GM19239 (cell line): ENCODE measurements at regions not wholly inside any gene's neighbourhood (a gene's known extent, or its start where the extent isn't known, plus 50 kb on each side); places are given as distances from the start of the nearest gene placed in this dataset.
"Not testable (repeated sequence)": the region's sequence is repeated elsewhere in the genome, so short reads cannot be mapped to it uniquely, and the experiment has no call there.

Experiments used
- DNase-seq: peaks from one replicate; pipeline ENCODE4 v3.0.0; 2011; ENCODE audit warnings: low spot score; ENCODE audit not compliant: insufficient read length
- FAIRE-seq: peaks from 2 replicates; lab custom pipeline; 2011; peaks lifted over from hg19 to GRCh38; lab: Jason Lieb, UNC

DNA sequence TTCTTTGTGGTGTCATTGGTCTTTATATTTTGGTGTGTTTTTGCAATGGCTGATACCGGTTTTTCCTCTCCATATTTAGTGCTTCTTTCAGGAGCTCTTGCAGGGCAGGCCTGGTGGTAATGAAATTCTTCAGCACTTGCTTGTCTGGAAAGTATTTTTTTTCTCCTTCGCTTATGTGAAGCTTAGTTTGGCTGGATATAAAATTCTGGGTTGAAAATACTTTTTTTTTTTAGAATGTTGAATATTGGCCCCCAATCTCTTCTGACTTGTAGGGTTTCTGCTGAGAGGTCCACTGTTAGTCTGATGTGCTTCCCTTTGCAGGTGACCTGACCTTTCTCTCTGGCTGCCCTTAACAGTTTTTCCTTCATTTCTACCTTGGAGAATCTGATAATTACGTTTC, 82.7 kb downstream of the XCL2 start:
- not testable (repeated sequence) for DNase-seq, FAIRE-seq

- FAIRE-seq, DNase-seq: not testable (repeated sequence)
These were observed 86.5 kb downstream of the XCL2 start for GRCh38 chr1:168457296-168457695.

- FAIRE-seq, result no peak
These were observed 88.0 kb downstream of the XCL2 start for GRCh38 chr1:168455764-168456163.

DNA sequence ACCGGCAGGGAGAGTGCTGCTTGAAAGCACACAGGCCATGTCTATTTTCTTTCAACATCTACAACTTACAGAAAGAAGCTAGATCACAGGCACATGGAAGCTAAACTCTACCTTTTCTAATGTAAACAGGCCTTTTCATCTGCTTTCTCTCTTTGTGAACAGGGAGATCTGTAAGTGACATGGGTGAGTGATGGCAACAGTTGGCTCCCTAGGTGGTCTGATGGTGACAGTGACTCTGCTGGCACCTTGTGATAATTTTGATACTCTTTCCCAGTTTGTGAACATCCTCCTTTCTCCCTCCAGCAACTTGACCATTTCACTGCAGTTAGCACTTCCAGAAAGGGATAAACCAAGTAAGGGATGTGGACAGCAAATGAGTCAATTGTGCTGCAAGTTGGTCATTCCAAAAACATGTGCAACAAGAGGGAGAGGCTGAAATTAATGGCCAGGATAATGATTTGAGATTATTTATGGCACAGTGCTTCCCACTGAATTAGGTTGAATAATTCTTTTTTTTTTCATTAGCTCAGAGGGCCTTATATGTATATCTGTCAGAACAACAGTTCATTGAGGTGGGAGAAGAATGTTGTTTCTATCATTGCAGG, 89.5 kb downstream of the XCL2 start:
- DNase-seq (no peak), FAIRE-seq (peak; percentile 31)

More at GRCh38 chr1:168455764-168456163, 88.0 kb downstream of the XCL2 start:
- no peak for DNase-seq

GRCh38 chr1:168453056-168453455, 90.7 kb downstream of the XCL2 start:
- FAIRE-seq (no peak), DNase-seq (no peak)

GRCh38 chr1:168452329-168452728, 91.5 kb downstream of the XCL2 start:
- no peak for FAIRE-seq
- DNase-seq, result no peak

- FAIRE-seq, result no peak
- DNase-seq, result no peak
These were observed 95.9 kb downstream of the XCL2 start for GRCh38 chr1:168447871-168448270.

- FAIRE-seq, result no peak
- DNase-seq, result no peak
These were observed 97.7 kb downstream of the XCL2 start for GRCh38 chr1:168446081-168446480.

DNA sequence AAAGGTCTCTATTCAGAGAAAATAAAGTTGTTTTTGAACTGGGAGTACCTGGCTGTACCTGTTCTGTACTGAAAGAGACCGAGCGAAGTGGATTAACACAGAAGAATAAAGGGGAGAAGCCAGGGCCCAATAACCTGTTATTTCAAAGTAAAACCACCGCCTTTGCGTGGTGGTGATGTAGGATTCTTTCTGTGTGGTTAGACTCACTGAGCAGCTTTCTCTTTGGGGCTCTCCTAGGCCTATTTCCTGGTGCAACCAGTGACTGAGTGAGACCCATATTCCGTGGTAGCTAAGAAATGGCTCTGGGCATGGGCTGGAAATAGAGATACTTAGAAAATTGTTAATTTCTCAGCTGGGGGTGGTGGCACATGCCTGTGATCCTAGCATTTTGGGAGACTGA, 99.9 kb downstream of the XCL2 start:
- no peak for DNase-seq
- no peak for FAIRE-seq

DNA sequence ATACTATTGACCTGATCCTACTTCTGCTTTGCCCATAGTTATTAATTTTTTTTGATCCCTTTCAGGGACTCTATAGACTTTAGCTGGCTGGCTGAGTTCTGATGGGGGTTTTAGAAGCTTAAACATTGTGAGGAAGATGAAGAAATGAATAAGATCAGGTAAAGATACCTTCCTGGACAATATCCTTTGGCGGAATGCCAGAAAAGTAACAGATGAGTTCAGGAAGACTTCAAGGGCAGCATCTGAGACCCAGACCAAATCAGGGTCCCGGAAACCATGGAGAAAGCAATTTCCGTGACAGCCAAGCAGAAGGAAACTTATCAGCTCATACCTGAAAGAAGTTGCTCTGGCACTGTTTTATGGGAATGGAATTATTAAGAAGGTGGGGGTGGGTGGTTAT, 100.4 kb downstream of the XCL2 start:
- FAIRE-seq (no peak), DNase-seq (no peak)

GRCh38 chr1:168442931-168443330, 100.9 kb downstream of the XCL2 start:
- DNase-seq, result no peak
- FAIRE-seq, result no peak

DNA sequence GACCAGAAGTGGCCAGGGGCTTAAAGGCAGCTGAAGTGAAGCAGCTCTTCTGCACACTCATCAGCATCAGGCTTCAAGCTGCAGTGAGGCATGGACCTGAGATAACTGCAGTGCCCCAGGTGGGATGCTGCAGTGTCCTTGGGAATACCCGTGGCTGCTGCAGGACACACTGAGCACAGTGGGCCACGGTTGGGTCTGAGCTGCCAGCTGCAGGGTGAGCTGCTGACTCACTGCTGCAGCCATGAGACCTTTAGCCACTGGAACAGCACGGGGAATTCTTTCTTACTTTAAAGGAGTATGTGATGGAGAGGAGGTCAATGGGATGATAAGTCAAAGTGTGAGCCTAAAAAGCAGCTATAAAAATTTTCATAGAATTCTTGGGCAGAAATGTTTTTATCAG, 102.1 kb downstream of the XCL2 start:
- DNase-seq (no peak), FAIRE-seq (no peak)

GRCh38 chr1:168439456-168440375, 104.1 kb downstream of the XCL2 start:
- FAIRE-seq, result peak; percentile 94

GRCh38 chr1:168438626-168439025, 105.2 kb downstream of the XCL2 start:
- FAIRE-seq (no peak), DNase-seq (no peak)

More at GRCh38 chr1:168439456-168440375, 104.1 kb downstream of the XCL2 start:
- DNase-seq, result peak; percentile 49

DNA sequence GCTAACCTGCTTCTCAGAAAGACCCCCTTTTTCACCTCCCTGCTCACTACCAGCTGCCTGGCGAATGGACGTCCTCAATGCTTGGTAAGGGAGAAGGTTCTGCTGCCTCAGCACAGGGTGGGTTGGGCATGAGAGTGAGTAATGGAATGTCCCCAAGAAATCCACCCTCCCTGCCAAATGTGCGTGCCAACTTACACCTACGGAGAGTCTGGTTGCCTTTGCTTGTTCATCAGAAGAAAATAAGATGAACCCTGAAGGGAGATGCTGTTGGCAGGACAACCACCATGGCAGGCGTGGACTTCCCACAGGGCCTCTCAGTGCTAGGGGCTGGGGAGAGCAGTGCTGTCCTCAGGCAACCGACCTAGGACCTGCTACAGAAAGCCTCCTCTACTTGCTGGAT, 106.0 kb downstream of the XCL2 start:
- FAIRE-seq (no peak), DNase-seq (no peak)

- no peak for DNase-seq
- FAIRE-seq, result no peak
These were observed 108.4 kb downstream of the XCL2 start for GRCh38 chr1:168435439-168435838.

DNA sequence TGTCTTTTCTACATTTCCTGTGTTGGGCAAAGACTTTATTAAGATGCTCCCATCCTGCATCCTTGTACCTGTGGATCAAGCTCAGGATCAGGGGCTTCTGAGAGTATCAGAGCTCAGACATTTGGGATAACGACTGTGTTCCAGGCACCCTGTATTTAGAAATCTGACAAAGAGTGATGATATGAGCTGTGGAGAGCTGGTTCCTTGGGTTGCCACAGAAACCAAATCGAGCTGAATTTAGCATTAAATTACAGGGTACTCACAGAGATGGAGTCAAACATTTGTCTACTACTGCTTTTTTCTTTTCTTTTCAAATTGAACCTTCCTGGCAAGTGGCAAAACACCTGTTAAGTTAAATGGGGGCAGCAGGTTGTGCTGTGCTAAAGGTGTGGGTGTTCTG, 110.6 kb downstream of the XCL2 start:
- FAIRE-seq (no peak), DNase-seq (no peak)

DNA sequence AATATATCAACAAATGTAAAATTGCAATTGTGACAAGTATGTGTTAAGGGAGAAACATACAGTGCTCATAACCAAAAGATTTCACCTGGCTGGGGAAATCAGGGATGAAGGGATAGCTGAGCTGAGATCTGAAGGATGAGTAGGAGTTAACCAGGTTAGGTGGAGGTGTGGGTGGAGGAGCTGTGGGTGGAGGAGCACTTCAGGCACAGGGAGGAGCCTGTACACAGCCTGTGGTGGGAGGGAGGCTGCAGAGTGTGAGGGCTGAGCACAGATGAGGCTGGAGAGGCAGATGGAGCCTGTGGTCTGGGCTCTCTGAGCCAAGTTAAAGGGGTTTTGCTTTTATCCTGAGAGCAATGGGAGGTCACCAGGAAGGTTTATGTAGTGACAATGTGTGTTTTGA, 111.9 kb downstream of the XCL2 start:
- FAIRE-seq (no peak), DNase-seq (no peak)

GRCh38 chr1:168430321-168430720, 113.5 kb downstream of the XCL2 start:
- no peak for DNase-seq
- FAIRE-seq, result no peak

DNA sequence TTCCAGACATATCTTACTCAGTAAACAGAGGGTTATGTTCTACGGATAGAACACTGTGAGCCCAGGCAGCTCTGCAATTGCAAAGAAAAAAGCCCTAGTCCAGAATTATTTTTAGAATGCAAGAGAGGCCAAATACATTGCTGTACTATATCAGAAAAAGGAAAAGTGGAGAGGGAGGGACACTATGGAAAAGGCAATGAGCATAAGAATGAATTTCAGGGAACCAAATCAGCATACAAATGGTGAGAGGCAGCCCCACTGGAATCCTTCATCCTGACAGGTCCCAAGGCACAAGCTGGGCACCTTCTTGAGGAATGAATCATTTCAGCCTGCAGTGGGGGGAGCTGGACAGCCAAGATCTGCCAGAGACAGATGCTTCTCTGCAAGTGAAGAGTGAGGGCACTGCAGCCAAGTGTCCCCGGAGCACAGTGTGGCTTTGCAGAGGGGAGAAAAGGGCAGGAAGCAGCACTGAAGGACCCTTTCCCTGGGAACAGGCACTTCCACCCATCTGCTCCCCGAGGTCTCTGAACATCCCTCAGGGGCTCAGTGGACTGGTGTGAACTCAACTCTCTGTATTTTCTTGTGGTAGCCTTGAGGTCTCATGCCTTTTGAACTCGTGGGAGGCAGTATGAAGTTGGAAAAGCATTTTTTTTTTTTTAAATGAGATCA, 115.6 kb downstream of the XCL2 start:
- FAIRE-seq, result no peak

GRCh38 chr1:168427051-168427450, 116.7 kb downstream of the XCL2 start:
- FAIRE-seq (no peak), DNase-seq (no peak)

More for the DNA sequence above, 115.6 kb downstream of the XCL2 start:
- no peak for DNase-seq
